ENCODE measurements at regions not wholly inside any gene's neighbourhood (a gene's known extent, or its start where the extent isn't known, plus 50 kb on each side); places are given as distances from the start of the nearest gene placed in this dataset.

DNA sequence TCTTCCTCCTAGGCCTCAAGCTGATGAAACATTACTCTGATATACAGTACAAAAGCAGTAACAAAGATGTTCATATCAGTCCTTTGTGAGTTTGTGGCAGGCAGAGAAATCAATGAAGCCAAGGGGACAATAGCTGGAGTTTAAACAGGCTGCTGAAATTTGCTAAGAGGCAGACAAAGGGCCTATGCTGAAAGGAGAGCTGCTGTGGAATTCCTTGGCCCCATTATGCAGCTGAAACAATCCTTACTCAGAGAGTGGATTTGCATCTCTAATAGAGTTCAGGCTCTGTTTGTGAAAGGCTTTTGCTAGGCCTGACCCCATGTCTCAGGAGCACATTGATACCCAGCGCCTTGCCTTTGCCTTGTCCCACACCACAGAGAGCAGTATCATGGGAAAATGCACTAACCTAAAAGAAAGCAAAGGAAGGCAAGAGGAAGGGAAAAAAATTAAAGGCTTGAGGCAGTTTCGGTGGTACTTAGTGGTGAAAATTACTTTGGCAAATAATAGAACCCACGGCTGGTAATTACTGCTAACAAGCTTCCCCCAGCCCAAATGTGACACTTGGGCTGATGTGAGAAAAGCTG, 195.0 kb upstream of the EPHA3 start:
- TF ChIP-seq, protein P1, sequence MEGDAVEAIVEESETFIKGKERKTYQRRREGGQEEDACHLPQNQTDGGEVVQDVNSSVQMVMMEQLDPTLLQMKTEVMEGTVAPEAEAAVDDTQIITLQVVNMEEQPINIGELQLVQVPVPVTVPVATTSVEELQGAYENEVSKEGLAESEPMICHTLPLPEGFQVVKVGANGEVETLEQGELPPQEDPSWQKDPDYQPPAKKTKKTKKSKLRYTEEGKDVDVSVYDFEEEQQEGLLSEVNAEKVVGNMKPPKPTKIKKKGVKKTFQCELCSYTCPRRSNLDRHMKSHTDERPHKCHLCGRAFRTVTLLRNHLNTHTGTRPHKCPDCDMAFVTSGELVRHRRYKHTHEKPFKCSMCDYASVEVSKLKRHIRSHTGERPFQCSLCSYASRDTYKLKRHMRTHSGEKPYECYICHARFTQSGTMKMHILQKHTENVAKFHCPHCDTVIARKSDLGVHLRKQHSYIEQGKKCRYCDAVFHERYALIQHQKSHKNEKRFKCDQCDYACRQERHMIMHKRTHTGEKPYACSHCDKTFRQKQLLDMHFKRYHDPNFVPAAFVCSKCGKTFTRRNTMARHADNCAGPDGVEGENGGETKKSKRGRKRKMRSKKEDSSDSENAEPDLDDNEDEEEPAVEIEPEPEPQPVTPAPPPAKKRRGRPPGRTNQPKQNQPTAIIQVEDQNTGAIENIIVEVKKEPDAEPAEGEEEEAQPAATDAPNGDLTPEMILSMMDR (IDR thresholded peaks at IDR 0.05): no peak
- TF ChIP-seq EP300 (IDR thresholded peaks at IDR 0.05) (no peak), POLR2A (IDR thresholded peaks at IDR 0.05) (no peak), POLR2AphosphoS5 (IDR thresholded peaks at IDR 0.05) (no peak)

All from upper lobe of left lung (tissue), 4 donors.